HG02610 (cell line): ENCODE measurements at regions not wholly inside any gene's neighbourhood (a gene's known extent, or its start where the extent isn't known, plus 50 kb on each side); places are given as distances from the start of the nearest gene placed in this dataset.
"Not testable (repeated sequence)": the region's sequence is repeated elsewhere in the genome, so short reads cannot be mapped to it uniquely, and the experiment has no call there.

Source experiments
- ATAC-seq: cut with Tn5 transposase; IDR thresholded peaks from one replicate; pipeline ENCODE4 v1.9.1; 2021; ENCODE audit warnings: mild to moderate bottlenecking, moderate library complexity; ENCODE audit not compliant: unreplicated experiment

DNA sequence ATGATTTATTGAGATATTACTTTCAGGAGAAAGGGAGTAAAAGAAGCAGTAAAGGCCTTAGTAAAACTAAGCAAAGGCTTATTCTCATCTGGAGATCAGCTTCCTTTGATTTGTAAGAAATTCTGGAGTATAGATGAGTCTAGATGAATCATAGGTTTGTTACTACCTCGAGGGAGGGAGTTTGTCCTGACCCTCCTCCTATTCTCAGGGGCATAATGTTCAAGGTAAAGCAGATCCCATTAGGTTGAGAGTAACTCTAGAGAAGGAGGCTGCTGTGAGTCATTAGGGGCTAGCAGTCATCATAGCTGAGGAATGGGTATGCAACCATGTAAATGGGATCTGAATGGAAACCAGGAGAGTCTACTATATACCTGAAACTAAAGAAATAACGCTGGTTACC is 155.5 kb upstream of the MOCS2 start:
- no peak for ATAC-seq

GRCh38 chr5:53268241-53268640 is 158.7 kb upstream of the MOCS2 start:
- not testable (repeated sequence) for ATAC-seq

DNA sequence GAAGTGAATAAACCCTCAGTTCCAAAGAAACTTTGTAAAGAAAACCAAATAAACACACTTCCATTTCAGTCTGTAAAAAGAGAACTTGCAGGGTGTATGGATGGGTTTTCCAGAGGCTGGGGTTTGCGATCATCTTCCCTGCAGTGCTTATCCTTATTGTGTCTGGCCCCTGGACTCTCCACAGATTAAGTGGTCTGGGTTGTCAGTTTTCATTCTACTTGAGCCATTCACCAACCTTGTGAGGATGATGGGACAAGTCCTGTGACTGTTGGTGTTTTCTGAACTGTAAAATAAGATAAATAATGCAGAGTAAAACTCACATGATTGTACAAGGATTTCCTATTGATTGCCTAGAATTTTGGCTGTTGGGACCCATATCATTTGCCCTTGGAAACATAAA is 166.1 kb upstream of the MOCS2 start:
- no peak for ATAC-seq

GRCh38 chr5:53276825-53277224 is 167.3 kb upstream of the MOCS2 start:
- ATAC-seq = no peak

DNA sequence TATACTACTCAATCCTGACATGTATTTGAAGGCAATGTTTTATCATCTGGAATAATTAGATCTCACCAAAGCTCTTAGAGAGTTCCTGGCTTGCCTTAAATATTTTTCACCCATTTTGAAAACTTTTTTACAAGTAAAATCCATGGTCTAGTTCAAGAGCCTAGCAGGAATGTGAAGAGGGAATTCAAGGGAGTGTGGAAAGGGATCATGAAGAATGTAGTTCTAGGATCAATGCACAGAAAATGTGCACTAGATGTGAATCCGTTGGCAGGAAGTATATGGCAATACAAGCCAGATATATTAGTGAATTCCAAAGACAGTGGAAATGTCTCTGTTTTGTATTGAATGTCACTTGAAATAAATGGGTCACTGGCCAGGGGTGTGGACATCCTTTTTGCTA is 167.9 kb upstream of the MOCS2 start:
- ATAC-seq = no peak

GRCh38 chr5:53287573-53287972 is 178.0 kb upstream of the MOCS2 start:
- ATAC-seq = no peak

DNA sequence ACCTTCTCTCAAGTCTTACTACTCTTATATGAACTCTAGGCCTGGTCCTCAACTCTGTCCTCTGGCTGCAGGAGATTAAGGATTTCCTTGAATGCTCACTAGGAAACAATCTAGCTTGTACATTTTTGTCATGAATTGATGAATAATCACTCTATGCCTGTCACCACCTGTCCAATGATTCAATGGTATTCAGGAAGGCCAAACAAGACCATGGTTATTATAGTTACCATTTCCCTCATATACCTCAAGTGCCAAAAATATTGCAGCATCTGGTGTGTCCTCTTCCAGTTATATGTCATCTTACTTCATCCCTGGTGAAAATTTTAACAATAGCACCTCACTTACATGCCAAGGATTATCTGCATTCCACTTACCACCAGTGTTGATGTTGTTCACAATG is 179.0 kb upstream of the MOCS2 start:
- ATAC-seq = no peak

GRCh38 chr5:53291047-53291446 is 181.5 kb upstream of the MOCS2 start:
- ATAC-seq = no peak

DNA sequence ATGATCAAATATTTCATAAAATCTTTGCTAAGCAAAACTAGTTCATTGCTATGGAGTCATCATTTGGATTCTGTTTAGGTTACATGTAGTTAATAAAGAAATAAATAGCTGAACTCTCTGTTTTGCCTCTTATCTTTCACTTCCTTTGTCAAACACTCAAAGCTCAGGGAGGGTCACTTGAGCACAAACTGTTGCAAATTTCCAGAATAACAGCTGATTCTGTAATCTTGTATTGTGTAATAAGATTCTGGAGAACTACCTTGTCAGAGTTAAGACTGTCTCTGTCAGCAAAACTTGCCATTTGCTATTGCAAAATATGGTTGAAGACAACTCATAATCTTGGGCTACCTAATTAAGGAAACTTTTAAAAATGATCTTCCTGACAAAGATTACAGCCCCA is 182.0 kb upstream of the MOCS2 start:
- no peak for ATAC-seq

DNA sequence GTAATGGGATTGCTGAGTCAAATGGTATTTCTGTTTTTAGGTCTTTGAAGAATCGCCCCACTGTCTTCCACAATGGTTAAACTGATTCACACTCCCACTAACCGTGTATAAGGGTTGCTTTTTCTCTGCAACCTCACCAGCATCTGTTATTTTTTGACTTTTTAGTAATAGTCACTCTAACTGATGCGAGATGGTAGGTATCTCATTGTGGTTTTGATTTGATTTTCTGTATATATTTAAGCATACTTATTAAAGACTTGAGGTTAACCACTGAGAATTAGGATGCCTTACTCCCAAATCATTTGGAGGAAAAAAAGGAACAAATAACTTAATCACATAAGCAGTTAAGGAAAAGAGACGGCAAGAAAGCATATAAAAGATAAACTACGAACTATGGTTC is 181.6 kb upstream of the FST start:
- ATAC-seq = no peak

- ATAC-seq = no peak
Observed at GRCh38 chr5:53302529-53302928, 177.9 kb upstream of the FST start.

DNA sequence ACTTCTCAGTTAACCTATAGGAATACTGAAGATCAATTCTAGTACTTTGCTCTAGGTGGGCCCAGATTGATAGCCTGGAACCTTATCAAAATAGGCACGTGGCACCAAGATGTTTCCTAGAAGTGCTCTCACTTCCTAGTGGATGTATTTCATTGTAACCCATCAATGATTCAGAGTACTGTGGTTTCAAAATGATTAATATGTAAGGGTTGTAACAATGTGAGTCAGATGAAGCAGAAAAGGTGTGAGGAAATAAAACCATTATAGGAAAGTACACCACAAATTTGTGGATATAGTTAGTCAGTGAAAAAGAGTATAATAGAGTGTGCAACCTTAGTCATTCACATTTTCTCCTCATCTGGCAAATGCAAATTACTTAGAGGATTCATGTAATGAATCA is 177.3 kb upstream of the FST start:
- no peak for ATAC-seq

GRCh38 chr5:53305316-53305715 is 175.1 kb upstream of the FST start:
- ATAC-seq = not testable (repeated sequence)

DNA sequence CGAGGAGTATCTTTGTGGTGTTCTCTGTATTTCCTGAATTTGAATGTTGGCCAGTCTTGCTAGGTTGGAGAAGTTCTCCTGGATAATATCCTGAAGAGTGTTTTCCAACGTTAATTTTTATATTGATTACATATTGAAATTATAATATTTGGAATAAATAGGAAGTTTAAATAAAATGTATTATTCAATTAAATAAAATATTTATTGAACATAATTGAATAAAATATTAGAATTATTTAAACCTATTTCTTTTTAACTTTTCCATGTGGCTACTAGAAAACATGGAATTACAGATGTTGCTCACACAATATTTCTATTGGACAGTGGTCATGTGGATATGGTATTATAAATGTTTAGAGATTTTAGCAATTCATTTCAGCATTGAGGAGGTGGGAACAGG is 170.8 kb upstream of the FST start:
- ATAC-seq = no peak

DNA sequence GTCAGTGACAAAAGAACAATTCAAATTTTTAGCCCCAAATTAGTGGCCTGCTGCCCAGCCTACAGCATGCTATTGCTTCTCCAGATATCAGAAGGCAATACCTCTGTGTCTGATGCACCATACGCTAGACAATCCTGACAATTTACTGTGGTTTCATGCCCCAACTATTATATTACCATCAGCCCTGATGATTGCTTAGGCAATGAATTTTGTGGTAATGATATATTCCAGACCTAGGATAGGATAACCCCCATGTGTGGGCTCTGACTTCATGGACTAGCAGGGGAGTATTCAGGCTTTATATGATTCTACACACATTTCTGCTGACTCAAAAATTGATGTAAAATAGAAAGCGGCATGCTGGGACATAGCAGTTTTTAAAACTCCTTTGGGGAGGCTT is 168.7 kb upstream of the FST start:
- no peak for ATAC-seq

GRCh38 chr5:53313145-53313544 is 167.3 kb upstream of the FST start:
- no peak for ATAC-seq

DNA sequence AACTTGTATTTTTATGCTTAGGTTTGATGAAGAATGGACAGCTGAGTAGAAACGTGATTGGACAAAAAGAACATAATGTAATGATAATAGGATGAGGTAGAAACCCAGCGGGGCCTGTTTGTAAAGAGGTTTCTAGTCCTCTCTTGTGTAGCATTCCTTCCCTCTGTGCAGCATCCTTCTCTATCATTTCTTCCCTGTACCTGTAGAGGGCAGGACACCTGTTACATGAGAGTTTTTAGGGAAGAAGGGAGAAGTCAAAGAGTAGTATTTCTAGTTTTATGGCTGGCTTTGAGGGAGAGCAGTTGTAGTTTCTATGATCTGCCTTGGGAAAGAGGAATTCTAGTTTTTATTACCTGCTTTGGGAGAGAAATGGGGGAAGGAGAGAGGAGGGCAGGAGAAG is 162.1 kb upstream of the FST start:
- ATAC-seq = no peak

DNA sequence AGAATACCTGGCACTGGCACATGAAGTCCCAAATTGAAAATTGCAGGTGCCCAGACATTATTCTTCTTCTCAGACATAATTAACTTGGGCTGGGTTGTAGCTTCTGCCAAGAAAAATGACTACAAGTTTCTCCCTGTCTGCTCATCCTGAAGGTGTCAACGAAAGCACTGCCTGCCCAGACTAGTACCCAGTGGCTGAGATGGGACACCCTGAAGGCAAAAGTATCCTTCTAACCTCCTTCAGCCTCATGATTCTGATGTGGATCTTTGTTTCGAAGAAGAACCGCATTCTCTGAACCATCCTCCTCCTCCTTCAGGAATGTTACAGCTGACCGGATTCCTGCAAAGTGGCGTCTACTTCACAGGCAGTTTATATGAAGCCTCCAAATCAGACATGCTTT is 161.1 kb upstream of the FST start:
- no peak for ATAC-seq

GRCh38 chr5:53321073-53321472 is 159.4 kb upstream of the FST start:
- no peak for ATAC-seq

GRCh38 chr5:53321721-53322120 is 158.7 kb upstream of the FST start:
- no peak for ATAC-seq

GRCh38 chr5:53322257-53322656 is 158.2 kb upstream of the FST start:
- no peak for ATAC-seq

- no peak for ATAC-seq
Observed at GRCh38 chr5:53323511-53323910, 156.9 kb upstream of the FST start.

GRCh38 chr5:53323943-53324642 is 156.3 kb upstream of the FST start:
- ATAC-seq = peak; percentile 35
